GM10266 (cell line): ENCODE measurements at regions not wholly inside any gene's neighbourhood (a gene's known extent, or its start where the extent isn't known, plus 50 kb on each side); places are given as distances from the start of the nearest gene placed in this dataset.
A peak's percentile ranks its signal among the peaks of the same experiment; 100 is the strongest.

ENCODE experiments used
- DNase-seq: peaks from one replicate; pipeline ENCODE4 v3.0.0; 2012; ENCODE audit errors: extremely low spot score
- TF ChIP-seq, protein P1 (sequence below): IDR thresholded peaks from 2 replicates; pipeline ENCODE4 v1.5.1; 2012; ENCODE audit warnings: mild to moderate bottlenecking, low read depth; ENCODE audit not compliant: control insufficient read depth, insufficient read depth; ENCODE audit errors: missing control alignments

- no peak for DNase-seq
- TF ChIP-seq, protein P1, sequence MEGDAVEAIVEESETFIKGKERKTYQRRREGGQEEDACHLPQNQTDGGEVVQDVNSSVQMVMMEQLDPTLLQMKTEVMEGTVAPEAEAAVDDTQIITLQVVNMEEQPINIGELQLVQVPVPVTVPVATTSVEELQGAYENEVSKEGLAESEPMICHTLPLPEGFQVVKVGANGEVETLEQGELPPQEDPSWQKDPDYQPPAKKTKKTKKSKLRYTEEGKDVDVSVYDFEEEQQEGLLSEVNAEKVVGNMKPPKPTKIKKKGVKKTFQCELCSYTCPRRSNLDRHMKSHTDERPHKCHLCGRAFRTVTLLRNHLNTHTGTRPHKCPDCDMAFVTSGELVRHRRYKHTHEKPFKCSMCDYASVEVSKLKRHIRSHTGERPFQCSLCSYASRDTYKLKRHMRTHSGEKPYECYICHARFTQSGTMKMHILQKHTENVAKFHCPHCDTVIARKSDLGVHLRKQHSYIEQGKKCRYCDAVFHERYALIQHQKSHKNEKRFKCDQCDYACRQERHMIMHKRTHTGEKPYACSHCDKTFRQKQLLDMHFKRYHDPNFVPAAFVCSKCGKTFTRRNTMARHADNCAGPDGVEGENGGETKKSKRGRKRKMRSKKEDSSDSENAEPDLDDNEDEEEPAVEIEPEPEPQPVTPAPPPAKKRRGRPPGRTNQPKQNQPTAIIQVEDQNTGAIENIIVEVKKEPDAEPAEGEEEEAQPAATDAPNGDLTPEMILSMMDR, result no peak
Measured at GRCh38 chr2:191759680-191760079, 81.7 kb downstream of the NABP1 start.

GRCh38 chr2:191760655-191761262 is 82.8 kb downstream of the NABP1 start:
- DNase-seq, result no peak
- TF ChIP-seq, protein P1, result no peak

DNA sequence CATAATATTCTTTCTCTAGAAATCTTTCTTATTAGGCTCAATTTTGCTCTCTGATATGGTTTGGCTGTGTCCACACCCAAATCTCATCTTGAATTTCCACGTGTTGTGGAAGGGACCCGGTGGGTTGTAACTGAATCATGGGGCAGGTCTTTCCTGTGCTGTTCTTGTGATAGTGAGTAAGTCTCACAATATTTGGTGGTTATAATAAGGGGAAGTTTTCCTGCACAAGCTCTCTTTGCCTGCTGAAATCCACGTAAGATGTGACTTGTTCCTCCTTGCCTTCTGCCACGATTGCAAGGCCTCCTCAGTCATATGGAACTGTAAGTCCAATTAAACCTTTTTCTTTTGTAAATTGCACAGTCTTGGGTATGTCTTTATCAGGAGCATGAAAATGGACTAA is 73.8 kb downstream of the CAVIN2 start:
- no peak for DNase-seq
- TF ChIP-seq, protein P1, result no peak

DNA sequence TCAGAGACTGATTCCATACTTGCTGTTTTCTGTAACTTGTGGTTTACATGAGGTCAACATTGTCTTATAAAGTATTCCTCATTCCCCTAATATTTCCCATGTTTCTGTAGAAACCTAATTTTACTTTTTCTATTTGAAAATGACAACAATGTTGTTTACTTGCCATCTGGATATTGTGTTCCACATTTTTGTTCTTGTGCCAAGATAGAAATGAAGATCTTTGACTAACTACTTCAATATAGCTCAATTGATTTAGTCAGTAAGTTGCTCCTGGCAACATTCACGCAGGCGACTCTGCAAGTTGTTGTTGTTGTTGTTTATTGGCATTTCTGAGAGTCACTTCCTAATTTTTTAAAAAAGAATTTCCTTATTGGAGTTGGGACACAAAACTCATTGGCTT is 69.5 kb downstream of the CAVIN2 start:
- TF ChIP-seq, protein P1, result no peak
- no peak for DNase-seq

DNA sequence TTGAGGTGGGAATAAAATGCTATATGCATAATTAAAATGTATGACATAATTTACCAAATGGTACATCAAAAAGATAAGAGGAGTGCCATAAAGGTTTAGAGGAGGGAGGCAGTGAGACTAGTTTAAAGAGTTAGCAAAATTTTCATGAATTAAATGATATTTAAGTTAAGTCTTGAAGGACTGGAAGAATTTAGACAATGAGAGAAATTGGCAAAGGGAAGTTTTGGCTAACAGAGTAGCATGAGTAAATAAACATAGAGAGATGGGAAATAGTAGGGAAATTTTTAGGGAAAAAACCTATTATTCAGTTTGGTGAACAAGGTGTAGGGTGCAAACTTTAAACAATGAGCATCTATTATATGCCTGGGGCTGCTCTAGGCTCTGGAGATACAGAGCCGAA is 68.8 kb downstream of the CAVIN2 start:
- DNase-seq, result no peak
- TF ChIP-seq, protein P1, result no peak

GRCh38 chr2:191782351-191782750 is 64.5 kb downstream of the CAVIN2 start:
- DNase-seq, result no peak
- TF ChIP-seq, protein P1, result no peak

DNA sequence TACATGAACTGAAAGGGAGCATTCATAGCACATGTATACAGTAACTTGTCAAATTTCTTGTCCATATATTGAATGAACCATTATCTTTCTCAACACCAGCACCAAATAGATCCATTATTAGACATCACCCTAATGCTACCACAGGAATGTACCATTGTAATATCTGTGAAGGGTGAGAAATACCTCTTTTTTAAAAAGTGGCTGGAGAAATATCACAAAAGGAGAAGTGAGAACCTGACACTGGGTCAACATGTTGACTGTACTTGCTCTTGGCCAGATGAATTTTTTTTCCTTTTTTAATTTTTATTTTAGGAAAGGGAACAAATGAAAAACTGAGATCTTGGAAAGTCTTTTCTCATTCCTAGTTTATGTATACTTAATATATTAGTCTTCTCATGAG is 63.5 kb downstream of the CAVIN2 start:
- TF ChIP-seq, protein P1, result no peak
- DNase-seq, result peak; percentile 10
